HG02623 (cell line): ENCODE measurements at regions not wholly inside any gene's neighbourhood (a gene's known extent, or its start where the extent isn't known, plus 50 kb on each side); places are given as distances from the start of the nearest gene placed in this dataset.
"Not testable (repeated sequence)": the region's sequence is repeated elsewhere in the genome, so short reads cannot be mapped to it uniquely, and the experiment has no call there.

Experiments
- ATAC-seq: cut with Tn5 transposase; IDR thresholded peaks from one replicate; pipeline ENCODE4 v1.9.1; 2021; ENCODE audit warnings: moderate library complexity; ENCODE audit not compliant: unreplicated experiment

DNA sequence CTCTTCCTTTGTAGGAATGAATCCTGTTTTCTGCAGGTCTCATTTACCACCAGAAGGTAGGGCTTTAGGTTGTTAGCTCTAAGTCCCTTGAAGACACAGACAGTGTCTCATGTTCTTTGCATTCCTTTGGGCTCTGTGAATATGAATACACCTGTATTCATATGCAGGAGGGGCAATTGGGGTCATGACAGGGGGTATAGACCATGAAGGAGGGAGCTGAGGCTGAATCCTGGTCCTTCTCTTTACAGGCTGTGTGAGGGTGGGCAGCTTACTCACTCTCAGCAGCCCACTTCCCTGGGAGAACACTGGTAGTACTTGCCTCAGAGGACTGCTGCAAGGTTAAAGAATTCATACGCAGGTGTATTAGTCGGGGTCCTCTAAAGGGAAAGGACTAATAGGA is 267.2 kb upstream of the MGMT start:
- ATAC-seq = no peak

DNA sequence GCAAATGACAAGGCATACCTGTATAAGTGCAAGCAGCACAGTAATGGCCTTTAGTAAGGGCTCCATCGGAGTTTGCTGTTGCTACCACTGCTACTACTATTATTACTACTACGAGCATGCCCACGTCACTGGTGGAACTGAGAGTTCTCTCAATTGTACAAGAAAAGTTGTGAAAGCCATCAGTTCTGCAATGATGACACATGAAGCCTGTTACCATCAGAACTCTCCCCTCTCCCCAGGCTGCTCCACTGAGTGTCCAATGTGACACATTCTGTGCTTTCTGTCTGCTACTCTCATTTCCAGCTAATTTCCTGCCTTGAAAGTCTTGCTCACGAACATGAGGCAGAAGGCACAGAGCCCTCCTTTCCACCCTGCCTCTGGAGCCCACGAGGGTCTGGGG is 263.2 kb upstream of the MGMT start:
- no peak for ATAC-seq

DNA sequence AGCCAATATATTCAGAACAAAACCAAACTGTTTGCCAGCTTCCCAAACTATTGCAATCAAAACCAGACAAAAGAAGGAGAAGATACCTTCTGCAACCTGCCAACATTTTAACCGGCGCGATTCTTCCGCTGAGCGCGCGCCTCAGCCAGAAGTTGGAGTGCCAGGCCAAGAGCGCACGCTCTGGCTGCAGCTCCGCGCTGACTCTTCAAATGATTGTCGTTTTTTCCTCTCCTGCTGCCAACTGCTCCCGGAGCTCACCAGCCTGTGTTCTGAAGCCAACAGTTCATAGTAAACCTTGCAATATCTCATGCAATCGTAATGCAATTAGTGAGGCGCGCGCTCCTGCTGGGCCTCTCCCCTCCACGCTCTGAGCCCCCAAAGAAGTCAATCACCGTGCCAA is 259.7 kb upstream of the MGMT start:
- ATAC-seq = no peak

DNA sequence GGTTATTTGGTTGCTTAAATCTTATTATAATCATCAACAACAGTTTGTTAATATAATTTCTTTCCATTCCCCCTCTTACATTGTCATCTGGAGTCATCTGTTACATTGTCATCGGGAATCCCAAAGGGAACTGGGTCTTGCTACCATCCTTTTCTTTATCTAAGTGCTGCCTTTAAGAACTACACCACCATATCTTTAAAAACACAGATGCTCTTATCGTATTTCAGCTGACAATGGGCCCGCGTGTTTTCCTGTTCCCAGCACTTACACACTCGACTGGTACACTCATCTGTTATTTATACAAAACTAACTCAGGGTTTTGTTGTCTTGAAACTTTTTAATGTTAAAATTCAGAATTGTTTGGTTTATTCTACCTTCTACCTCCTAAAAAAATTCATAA is 256.2 kb upstream of the MGMT start:
- ATAC-seq = no peak

DNA sequence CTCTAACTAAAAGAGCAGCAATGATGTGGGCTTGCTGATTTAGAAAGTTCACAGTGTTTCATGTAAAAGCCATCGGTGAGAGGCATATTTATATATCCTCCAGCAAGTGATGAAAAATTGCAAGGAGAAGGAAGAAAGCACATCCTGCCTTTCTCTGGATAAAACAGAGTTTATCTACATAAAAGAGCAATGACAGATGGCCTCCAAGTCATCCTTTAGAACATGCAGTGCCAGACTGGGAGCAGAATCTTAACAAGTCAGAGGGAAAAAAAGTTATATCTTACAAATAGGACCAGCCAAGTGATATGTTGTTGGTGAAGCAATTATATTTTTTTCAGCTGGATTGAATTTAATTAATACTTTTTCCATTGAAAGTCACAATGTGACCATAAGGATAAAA is 253.8 kb upstream of the MGMT start:
- ATAC-seq = no peak

DNA sequence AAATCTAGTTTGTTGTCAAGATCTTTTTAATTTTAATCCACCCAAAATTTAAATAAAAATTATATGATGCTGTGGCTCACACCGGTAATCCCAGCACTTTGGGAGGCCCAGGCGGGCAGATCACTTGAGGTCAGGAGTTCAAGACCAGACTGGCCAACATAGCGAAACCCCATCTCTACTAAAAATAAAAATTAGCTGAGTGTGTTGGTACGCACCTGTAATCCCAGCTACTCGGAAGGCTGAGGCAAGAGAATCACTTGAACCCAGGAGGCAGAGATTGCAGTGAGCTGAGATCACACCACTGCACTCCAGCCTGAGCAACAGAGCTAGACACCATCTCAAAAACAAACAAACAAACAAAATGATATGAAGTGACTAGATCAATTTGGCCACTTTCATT is 253.0 kb upstream of the MGMT start:
- ATAC-seq = not testable (repeated sequence)

DNA sequence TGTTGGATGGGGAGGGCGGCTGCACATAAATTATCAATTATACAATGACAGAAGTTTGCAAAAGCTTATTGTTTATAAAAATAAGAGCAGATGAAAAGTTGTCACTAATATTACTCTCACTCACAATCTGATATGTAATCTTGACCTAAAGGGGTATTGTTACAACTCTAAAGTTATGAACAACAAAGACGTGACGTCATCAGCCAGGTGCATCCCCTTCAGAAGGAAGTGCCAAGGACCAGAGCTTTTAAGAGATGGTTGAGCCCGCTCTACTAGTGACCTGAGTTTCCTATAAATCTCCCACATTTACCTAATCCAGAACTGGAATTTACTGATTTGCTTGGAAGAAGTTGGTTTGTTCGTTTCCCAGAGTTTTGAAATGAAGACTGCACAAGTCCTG is 247.7 kb upstream of the MGMT start:
- ATAC-seq = no peak

DNA sequence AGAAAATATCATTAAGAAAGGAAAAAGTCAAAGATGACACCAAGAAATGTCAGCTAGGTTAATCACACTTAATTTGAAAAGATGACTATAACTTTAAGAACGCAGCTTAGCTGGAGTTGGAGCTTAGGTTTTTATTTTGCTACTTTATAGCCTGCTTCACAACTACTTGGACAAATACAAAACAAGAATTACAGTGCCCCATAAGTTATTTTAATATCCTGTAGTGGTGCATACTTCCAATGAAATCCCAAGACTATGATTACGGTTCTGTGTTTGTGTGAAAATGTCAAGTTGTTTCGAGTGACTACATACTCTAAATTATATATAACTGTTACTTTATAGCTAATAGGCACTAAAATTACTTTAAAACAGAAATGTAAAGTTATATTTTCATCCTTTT is 244.6 kb upstream of the MGMT start:
- no peak for ATAC-seq

DNA sequence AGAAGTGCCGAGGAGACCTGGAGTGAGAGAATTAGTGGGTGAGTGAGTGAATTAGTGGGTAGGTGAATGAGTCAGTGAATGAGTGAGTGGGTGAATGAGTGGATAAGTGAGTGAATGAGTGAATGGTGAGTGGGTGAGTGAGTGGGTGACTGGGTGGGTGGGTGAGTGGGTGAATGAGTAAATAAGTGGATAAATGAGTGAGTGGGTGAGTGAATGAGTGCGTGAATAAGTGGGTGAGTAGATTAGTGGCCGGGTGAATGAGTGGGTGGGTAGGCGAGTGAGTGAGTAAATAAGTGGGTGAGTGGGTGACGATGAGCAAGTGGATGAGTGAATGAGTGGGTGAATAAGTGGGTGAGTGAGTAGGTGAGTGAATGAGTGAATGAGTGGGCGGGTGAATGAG is 243.7 kb upstream of the MGMT start:
- no peak for ATAC-seq

DNA sequence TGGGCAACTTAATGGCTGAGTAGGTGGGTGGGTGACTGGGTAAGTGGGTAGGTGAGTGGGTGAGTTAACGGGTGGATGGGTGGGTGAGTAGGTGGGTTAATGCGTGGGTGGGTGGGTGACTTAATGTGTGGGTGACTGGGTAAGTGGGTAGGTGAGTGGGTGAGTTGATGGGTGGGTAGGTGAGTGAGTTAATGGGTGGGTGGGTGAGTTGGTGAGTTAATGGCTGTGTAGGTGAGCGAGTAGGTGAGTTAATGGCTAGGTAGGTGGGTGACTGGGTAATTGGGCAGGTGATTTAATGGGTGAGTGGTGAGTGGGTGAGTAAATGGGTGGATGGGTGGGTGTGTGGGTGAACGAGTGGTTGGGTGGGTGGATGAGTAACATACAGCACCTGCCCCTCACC is 243.0 kb upstream of the MGMT start:
- no peak for ATAC-seq

DNA sequence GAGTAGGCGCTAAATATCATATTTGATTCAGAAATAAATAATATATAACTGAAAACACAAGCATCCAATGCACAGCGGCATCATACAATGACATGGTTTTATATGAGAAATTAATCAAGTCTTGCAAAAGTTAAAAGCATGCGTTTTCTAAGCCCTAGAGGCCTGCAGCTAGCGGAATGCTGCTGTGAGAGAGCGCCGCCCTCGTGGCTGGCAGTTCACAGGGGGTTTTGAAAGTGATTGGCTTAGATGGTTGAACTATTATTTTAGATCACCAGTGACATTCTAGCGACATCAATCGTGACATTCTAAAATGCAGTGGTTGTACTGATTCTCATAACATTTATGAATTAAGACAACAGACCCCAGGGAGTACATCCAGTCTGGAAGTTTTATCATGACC is 235.2 kb upstream of the MGMT start:
- ATAC-seq = no peak

DNA sequence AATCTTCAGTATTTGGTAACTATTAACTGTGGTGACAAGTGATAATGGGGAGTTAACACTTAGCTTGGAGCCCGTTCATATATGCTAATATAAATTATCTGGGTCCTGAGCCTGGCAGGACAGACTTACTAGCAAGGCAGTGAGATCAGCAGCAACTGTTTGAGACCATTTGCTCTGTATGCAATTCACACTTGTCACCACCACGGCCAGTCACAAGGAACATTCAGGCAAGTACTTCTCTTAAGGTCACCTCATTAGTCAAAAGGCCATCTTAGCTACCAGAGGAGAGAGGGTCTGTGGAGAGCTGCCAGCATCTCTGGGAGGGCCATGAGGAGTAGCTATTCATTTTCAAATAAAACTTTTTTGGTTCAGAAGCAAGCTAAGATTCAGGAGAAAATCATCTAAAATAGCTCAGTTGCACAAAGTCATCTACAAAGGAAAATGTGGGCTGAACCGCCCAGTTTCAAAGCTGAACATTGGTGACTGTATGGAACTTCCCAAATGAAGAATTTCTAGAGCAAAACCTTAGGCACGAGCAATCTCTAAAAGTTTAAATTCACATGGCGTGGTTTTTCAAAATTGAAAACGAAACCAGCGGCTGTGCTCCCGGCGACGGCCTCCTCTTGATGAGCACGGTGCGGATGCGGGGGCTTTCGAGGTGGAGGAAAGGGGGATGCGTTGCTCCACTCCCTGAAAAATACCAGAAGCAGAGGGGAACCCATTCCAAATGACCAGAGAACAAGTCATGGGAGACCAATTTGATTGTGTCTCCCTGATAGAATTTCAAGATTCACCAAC is 233.5 kb upstream of the MGMT start:
- ATAC-seq = no peak

DNA sequence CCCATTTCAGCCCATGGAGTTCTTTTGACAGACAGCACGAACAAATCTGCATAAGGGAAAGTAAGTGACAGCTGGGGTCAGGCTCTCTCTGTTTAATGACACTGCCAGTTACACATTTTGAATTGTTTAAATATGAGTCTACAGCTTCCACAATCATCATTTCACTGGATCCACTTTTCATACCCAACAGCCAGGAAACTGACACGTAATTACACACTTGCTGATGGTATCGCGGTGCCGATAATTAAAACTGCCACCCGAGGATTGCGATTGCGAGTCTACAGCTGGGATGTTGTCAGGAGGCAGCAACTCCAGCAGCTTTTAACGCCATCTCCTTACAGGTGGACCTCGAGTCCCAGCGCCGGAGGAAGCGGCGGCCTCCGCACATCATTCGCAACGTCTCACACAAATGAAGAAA is 230.8 kb upstream of the MGMT start:
- no peak for ATAC-seq

DNA sequence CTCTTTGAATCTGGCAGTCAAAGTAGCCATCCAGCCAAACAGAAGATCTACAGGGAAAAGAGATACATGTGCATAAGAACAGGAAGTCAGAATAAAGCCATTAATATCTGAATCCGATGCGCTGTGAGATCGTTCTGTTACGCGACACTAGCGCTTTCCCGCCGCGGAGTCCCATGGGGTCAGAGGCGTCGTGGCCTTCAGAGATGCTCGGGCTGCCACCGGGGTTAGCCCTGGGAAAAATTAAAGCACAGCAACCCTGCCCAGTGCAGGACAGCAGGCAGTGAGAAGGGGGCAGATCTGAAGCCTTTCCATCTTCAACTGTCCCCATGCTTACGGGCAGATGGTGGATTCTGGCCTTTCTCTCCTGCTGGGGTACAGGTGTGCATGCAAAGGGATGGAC is 225.6 kb upstream of the MGMT start:
- ATAC-seq = no peak

DNA sequence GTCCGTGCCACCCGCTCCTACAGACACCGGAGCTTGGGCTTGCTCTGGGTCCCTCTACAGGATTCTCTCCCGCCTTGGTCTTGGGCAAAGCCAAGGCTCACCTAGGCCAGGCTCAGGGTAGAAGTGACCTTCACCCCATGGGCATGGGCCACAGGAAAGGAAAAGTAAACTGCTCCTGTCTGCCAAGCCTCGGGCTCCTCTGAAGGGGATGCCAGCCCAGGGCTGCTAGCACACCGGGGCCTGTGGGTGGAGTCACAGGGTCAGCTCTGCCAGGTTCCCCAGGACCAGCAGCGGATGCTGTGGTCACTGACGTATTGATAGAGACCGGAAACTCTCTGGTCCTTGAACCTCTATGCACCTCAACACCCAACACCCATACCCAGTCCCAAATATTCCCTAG is 222.7 kb upstream of the MGMT start:
- no peak for ATAC-seq

DNA sequence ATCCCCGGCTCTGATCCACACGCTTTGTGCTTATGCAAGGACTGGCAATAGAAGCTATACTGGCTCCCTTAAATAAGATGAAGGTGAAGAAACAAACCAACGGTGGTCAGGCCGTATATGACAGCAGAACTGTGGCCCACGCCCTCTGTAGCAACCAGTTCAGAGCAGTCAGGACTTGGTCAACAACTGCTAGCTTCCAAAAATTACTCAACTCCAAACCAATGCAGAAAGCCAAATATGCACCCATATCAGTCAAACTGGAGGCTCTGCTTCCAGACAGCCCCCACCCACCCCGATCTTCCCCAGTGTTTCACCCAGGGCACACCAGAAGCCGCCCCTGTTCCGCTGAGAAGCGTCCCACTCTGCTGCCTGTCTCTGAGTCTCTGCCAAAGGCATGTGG is 222.3 kb upstream of the MGMT start:
- ATAC-seq = no peak

DNA sequence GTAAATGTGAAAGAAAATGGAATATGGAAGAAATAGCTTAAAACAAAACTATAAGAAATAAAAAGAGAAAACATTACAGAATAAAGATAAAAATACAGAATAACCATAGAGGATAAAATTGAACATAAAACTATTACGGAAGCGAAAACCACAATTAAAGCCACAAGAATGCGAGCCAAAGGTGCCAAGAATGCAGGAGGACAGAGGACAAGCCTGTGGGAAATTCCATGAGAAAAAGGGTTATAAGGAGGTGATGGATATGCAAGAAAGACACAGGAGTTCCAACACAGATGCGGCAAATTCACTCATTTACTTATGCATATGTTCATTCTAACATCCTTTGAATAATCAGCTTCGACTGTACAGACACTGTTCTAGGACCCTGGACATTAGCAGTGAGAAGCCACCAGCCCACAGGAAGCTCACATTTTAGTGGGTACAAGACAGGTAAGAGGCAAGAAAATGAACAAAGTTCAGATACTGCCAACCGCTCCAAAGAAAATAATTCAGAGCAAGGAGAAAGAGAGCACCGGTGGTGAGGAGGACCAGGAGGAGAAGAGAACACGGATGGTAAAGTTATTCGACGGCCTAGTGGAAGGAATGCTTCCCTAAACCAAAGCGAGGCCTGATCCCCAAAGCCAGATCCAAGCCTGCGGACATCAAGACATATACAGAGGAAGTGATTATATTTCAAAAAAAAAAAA is 213.7 kb upstream of the MGMT start:
- no peak for ATAC-seq

DNA sequence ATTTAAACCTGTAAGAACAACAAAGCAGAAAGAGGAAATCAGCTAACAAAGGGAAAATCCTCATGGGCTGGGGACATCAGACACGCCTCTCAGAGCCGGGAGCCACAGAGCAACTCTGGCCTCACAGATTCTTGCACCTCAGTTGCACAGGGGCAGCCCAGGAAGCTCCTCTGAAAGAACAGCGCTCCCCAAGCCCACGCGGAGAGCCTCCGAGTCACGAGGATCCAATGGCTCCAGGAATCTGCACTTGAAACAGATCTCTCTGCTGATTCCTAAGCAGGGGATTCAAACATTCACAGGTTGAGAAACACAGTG is 213.2 kb upstream of the MGMT start:
- ATAC-seq = no peak

DNA sequence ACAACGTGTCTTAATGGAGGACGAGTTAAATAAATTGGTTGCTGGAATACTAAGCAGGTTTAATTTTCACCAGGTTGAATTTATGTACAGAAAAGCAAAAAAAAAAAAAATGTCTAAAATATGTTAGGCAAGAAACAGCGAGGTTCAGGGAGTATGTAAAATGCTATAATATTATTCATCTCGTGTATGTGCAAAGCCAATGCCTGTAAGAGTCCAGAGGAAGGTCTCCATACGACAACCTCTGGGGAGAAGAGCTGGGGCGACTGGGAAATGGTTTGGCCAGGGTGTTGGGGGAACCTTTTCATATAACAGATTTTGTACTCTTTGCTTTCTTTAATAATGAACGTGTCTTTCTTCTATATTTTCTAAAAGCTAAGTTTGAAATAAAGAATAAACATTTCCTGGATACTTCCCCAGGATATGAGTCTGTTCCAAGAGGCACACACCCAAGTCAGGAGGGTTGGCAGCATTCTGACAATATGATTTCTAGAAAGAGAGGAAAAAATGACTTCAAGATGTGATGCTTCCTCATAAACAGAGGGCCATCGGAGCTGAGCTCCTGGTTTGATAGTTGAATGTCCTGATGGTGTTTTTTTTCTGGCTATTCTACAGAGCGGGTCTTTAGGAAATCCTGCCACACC is 208.6 kb upstream of the MGMT start:
- no peak for ATAC-seq

DNA sequence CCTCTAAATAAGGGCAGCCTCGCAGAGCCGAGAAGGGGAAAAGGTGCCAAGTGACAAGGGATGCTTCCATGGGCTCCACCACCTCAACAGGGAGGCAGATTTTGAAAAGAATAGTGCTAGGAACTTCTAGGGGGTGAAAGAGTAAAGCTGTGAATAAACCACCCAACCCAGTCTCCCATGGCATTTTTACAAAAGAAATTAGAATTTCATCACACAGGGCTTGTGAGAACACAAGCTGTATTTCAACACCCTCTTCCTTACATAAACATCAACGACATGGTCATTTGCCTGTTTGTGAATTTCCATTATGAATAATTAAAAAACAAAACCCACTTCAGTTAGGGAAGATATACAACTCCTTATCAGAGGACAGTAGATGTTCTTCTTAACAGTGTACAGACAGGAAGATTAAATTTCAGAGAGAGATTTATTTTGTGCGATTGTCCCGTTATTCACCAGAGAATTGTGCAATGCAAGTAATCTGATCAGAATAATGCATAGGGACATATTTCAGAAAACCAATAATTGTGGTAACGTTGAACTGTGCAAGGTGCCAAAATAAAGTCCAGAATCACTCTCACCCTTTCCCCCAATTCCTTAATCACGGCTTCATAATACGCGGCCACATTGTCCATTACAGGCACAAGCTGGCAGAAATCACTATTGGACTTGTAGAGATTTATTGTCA is 207.8 kb upstream of the MGMT start:
- no peak for ATAC-seq

DNA sequence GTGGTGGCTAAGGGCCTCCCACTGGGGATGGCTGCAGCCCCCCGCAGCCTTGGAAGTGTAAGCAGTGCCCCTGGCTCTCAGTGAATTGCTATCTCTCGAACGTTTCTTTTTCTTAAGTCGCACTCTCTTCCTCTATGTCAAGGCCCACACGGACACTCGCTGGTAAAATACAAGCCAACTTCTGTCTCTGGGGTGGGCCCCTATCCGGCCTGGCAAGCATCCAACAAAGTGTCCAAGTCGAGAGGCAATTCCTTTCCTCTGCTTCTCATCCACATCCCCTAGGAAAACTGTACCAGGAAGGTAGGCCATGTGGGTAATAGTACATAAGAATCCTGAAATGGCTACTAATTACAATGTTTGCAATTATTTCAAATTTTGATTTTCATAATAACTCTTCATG is 194.9 kb upstream of the MGMT start:
- ATAC-seq = no peak
